GM18907 (cell line): ENCODE measurements at regions not wholly inside any gene's neighbourhood (a gene's known extent, or its start where the extent isn't known, plus 50 kb on each side); places are given as distances from the start of the nearest gene placed in this dataset.

Source experiments
- ATAC-seq: cut with Tn5 transposase; IDR thresholded peaks from one replicate; pipeline ENCODE4 v1.9.1; 2021; ENCODE audit warnings: mild to moderate bottlenecking, moderate library complexity; ENCODE audit not compliant: unreplicated experiment

DNA sequence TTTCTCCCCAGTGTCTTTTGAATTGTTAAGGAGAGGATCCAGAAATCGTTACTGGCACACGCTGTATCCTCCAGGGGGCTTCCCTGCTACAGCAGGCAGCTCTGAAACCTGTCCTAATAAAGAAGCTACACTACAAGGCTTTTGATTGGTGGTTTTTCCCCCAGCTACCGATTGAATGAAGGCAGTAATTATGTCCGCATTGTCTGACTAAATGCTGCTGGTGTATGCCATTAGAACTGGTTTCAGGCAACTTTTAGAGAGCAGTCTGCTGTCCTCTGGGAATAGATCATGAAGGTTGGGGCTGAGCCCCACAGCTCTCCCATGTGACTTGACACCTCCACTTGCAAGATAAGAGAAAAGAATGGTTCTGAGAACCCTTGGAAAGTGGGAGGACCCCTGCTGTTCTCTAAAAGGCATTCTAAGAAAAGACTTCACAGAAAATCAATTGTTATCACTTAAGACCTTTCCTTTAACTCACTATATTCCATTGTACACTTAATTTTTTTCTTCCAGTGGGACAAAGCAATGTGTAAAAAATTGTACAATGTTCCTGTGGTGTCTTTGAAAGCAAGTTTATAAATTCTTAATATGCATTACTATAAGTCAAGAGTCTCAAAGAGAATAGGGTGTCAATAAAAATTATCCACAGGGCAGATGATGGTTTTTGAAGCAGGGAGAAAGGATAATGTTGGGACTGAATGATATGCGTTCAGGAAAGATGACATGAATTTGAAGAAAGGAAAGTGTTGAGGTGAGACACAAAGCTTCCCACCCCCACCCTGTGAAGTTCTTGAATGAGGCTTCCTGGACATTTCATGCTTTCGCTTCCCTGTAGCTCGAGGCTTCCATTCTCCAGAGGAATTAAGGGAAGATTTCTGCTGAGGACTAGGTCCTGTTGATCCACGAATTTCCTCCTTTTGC is 53.0 kb upstream of the DAZL start:
- no peak for ATAC-seq

DNA sequence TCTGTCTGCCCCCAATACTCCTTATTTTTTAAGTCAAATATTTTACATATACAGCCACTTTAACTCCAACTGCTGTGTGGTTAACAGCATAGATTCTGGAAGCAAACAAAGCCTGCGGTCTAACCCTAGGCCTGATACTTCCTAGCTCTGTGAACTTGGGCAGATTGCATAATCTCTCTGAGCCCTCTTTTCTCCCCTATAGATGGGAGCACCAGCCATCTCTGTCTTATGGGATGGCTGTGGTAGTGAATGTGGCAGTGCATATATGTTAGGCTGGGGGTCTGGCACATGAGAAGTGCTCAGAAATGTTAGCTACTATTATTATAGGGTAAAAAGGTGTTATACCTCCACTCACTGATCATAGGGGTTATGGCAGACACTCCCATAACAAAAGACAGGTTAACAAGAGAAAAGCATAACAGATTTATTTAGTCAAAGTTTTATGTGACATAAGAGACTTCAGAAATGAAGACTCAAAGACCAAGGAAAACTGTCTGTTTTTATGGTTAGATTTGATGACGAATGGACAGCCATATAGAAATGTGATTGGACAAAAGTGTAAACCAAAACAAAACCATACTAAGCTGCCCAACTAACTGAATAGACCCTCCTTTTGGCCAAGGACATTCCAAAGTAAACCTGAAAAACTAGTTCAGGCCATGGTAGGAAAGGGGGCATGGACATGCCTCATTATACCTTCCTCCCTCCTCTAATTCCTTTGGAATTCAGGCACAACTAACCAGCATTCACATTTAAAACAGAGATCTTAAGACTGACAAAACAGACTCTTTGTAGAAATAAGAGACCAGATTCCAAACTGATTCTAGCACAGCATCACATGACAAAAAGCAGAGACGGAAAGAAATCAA is 53.9 kb upstream of the DAZL start:
- no peak for ATAC-seq

DNA sequence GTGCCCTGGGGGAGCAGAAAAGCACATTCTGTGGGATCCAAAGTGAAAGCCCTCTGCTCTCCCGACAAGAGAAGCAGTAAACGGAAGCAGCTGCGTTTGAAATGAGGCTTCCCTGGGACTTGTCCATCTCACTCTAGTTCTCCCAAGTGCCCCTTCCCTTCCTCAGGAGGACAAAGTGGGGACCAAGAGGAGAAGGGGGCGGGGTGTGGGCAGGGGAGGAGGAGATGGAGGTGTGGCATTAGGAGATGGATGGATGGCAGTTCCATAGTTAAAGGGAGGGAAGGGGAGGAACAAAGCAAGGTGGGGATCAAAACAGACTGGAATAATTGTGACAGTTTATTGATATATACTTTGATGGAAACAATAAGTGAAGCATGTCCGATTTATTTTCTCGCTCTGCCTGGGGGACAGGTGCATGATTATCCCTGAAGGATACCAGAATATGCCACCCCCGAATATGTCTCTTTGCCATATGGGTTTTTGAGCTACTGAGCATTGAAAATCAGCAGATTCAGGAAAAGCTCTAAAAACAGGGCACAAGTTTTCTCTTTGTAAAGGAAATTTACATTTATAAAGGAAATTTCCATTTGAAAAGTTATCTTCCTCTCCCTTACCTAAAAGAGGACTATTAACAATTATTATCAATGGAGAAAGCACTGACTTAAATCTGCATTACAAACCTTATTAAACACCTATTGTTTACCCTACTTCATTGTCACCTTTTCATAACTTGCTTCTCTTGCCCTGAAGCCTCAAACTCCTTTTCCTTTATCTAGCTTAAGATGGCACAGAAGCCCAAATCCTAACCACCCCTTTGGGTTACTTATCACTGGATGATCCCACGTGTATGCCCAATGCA is 58.9 kb upstream of the DAZL start:
- ATAC-seq, result no peak

DNA sequence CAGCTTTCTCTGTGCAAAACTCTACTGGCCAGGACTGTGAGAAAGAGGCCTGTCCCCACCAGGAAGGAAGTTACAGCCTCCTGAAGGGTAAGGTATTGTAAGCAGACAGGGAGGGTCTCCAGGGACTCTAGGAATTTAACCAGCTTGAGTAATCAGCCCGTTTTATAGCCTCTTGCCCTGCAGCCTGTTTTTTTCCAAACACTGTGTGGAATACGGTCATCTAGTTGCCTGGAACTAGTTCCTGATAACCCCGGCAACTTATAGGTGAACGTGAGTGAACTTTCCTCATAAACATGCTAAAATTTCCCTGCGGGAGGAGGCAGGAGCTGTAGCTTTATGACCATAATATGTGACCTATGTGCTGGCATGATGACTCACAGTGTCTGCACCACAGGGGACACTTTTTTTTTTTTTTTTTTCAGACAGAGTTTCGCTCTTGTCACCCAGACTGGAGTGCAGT is 60.1 kb upstream of the DAZL start:
- ATAC-seq, result no peak

DNA sequence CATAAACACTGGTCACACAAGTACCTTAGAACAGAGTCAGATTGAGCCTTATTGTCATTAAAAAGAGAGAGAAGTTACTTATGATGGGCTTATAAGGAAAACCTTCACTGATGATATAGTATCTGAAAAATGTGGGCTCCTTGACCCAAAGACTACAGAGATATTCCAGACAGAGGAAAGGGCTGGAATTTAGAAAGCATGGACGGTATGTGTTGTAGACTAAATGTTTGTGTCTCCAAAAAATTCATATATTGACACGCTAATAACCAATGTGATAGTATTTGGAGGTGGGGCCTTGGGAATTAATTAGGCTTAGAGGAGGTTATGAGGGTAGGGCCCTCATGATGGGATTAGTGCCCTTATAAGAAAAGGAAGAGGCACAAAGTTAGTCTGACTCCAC is 61.0 kb upstream of the DAZL start:
- ATAC-seq, result no peak

DNA sequence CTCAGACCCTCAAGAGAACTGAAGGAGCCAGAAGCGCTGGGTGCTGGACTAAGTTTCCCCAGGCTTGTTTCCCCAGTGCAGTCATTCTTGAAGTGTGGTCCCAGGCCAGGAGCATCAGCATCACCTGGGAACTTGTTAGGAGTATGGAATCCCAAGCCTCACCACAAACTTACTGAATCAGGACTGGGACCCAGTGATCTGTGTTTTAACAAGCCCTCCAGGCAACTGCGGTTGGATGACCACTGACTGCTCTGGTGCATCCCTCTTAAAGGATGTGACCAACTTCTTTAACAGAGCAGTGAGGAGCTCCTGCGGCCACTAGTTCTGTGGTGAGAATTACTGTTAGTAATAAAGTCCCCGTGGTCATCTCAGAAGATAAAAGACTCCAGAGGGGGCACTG is 62.4 kb upstream of the DAZL start:
- no peak for ATAC-seq

DNA sequence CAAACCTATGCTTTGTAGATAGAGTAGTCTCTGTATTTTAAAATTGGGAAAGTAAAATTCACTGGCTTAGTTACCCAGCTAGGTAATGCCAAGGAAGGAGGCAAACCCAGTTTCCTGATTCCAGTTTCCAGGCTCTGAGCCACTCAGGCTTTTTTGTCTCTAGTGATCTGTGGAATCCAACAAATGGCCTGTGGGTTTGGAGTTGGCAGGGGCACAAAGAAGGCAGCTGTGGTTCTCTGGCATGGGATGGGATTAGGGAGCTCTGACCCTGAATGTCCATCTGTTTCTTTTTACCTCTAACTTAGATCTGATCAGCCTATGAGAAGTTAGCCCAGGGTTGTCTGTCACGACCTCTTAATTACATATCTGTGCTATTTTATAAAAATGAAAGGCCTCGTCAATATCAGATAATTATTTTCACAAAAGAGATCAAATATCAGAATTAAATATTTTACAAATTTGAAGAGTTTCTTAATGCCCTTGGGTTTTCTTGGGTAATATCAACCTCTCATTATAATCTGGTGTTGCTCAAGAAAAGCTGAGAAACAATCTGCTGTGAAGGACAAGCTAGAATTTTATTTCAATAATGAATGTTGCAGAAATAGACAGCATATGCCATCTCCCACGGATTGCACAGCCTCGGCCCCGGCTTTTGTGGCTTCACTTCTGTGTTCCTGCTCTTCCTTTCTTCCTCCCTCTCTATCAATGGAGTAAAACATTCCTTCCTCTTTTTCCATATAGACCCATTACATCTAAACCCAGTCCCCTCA is 63.7 kb upstream of the DAZL start:
- ATAC-seq, result no peak

DNA sequence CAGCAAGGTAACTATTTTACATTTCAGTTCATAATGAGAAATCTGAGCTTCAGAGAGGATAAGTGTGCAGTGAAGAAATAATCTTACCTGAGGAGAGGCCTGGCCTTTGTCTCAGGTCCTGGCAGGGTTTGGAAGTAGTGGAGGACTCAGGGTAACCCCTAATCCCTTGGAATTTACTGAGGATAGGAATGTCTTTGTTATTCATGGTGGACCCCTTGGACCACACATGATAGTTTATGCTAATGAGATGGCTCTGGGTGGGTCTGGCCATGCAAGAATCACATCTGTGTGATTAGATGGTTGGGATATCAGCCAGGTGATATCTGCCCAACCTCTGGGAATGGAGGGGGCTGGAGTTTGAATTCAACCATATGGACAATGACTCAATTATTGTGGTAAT is 65.0 kb upstream of the DAZL start:
- ATAC-seq, result no peak

DNA sequence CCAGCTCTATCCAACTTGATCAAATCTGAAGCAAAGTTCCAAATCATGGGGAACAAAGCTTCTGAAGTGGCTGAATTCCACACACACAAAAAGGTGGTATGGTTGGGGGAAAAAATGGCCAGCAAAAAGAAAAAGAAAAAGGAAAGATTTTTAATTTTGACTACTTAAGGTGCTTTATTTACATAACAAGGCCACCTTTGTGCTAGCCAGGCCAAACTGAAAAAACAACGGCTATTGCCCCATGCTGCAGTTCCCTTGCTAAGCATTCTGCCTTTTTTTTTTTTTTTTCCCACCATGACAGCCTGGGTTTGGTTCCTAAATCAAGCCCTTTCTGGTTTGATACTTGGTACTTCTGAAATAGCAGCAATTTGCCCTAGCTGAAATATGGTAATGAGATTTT is 66.5 kb upstream of the DAZL start:
- no peak for ATAC-seq

DNA sequence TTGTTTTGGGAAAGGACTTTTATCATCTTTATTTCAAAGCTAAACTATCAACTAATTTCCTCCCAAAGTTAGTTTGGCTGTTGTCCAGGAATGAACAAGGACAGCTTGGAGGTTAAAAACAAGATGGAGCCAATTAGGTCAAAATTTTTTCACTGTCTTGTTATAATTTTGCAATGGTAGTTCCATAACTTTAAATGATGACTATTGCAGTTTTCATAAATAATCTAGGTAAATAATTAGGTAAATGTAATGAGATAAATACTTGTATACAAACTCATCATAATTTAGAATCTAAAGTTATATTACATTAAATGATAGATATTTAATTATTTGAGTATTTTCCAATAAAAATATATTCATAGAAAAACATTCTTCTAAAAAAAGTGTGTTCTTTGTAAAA is 68.3 kb upstream of the DAZL start:
- no peak for ATAC-seq

DNA sequence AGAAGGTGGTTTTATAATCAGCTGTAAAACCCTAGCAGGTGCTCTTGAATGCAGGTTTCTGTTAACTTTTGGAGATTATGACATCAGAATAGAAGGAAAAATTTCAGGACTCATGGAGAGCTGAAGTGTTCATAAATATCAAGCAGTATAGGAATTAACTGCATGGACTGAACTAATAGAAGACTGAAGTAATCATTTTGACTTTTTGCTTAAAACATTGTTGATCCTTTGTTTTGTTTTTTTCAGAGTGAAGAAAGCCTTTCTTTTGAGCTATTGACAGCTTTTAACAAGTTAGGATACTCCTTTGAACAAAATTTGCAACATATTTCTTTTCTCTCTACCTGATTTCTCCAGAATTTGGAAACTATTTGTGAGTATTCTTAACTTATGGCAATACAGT is 70.6 kb upstream of the DAZL start:
- ATAC-seq, result no peak

DNA sequence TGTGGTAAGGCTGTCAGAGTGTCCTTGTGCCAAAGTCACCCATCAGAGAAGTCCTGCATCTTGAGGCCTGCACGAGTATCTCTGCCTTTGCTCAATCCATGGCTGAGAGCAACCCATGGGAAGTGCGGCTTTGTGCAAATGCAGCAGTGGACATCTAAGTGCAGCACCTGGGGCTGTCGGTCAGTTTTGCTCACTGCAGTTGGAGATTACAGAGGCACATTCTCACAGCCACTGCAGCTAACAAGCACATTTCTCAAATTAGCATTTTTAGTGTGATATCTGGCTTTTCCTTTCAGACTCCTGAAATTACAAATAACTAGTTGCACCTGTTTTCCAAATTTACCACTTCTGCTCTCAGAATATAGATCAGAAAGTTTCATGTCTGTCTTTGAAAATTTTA is 81.5 kb upstream of the DAZL start:
- no peak for ATAC-seq

DNA sequence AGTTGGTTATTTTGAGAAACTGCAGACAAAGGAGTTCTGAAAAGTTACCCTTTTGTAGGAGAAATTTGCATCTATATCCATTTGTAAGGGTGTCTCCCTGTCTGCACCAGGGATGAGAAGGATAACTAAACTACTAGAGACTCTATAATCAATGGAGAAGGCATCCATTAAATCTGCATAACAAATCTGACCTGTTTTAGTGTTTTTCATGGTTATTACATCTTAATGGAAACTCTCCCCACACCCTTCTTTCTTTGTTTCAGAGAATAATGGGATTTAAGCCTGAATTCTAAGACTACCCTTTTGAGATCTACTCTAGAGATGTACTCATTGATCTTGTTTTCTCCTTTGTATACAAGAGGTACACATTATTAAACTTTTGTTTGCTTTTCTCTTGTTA is 82.0 kb upstream of the DAZL start:
- no peak for ATAC-seq

DNA sequence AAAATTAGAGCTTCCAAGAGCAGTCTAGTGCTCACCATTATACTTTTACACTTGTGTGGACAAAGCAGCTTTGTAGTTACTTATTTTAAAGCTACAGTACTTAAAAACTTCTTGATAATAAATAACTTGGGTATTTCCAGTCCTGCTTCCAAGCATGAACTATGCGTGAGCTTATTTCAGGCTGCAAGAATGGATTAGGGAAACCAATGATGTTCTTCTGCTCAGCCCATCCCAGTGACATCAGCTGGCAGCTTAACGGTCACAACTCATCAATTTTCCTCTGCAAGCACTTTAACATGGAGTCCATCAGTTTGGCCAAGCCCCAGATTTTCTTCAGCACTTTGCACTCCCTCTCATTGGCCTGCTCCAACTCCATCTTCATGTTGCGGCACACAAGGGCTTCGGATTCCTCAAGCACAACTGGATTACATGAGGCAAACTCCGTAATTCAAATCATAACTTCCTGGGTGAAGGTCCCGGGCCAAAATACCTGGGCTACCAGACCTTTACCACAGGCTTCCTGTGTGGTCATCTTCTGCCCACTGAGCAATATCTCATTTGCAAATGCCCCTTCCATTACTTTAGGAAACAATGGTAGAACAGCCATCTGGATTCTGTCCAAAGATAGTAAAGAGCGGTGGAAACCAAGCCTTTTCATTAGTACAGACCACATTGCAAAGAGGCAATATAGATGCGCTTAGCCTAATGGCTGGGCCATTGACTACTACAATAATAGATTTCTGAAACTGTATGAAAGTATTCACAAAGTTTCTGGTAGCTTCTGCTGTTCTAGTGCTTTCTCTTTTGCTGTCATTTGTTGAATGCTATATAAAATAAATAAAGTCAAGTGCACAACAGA is 87.5 kb upstream of the DAZL start:
- no peak for ATAC-seq

DNA sequence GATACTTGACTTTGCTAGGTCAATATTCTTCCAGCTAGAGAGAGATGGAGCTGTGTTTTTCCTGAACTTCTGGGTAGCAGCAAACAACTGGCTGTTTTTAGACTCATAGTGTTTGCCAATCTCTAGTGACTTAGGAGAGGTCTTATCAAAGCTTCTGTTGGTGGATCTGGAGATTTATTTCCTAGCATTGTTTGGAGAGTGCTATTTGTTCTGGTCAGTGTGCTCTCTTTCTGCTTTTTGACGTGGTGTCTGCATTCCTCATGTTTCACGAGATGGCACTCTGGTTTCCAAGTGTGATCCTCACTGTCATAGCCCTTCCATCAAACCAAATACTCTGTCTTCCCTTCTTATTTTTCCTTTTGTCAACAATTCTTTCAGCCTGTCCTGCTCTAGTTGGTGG is 88.6 kb upstream of the DAZL start:
- ATAC-seq, result no peak

DNA sequence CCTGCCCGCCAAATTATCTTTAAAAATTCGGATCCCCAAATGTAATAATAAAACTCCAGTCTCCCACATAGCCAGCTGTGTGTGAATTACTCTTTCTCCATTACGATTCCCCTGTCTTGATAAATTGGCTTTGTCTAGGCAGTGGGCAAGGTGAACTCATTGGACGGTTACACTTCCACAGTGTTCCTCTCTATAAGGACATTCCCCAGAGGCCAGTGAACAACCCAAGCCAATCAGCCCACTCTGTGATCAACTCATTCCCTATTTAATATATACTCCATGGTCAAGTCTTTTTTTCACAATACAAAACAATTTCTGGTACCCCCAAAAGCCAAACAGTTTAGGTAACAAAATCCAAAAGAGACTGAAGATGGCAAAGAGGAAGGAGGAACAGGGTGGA is 90.5 kb upstream of the DAZL start:
- ATAC-seq, result no peak

DNA sequence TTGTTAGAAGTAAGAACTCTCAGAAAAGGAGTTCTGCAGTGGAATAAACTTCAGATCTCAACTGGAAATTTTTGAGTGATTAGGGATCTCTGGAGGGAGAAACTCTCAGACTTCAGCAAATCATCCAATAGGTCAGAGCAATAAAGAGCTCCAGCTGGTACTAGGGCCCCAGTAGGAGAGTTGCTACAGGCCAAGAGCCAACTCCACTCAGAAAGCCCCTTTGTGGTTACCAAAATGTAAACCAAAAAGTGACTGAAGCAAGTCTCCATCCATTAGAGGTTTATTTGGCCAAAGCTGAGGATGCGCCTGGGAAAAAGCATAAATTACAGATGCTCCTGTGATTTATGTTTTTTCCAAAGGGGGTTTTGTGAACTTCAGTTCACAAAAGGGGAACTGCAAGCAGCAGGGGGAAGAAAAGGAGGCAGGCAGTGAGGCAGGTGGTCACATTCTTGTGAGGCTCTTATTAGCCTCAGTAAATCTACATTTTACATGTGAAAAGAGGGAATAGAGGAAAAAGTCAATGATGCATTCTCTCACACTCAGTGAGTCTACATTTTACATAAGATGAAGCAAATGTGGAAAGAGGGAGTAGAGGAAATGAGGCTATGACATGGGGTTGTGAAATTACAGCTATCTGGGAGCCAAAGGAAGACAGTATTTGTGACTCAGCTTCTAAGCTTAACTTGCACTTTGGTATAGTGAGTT is 92.4 kb upstream of the DAZL start:
- ATAC-seq, result no peak

DNA sequence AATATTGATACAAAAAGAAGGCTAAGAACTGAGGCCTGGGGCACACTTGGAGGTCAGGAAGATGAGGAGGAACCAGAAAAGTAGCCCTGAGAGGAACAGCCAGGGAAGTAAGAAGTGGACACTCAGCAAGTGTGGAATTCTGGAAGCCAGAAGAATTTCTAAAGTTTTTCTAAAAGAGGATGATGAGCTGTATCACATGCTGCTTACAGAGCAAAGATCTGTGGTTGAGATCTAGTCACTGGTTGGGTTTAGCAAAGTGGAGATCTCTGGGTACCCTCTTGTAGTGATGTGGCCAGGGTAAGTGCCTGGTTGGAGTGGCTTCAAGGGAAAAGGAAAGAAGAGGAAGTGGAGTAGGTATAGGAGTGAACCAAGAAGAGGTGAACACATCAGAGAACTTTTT is 95.4 kb upstream of the DAZL start:
- ATAC-seq, result no peak

DNA sequence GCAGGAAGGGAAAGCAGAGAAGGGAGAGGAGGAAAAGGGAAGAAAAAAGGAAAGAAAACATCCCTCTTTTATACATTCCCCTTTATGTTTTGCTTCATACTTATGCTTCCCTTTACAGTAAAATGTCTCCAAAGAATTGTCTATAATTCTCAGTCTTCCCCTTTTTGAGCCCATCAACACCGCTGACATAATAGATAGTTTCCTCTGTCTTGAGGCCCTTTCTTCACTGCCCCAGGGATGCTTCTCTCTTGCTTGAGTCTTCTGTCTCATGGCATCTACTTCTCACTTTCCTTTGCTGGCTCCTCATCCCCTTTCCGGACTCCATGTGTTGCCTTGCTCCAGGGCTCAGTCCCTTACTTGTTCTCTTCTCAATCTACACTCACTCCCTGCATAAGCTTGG is 99.7 kb upstream of the DAZL start:
- ATAC-seq, result no peak
